ENCODE measurements at regions not wholly inside any gene's neighbourhood (a gene's known extent, or its start where the extent isn't known, plus 50 kb on each side); places are given as distances from the start of the nearest gene placed in this dataset.

- no peak for TF ChIP-seq CTCF (IDR thresholded peaks at IDR 0.05)
- TF ChIP-seq POLR2A (IDR thresholded peaks at IDR 0.05) = no peak
Observed at GRCh38 chr13:47875201-47875600, 125.9 kb downstream of the SUCLA2 start.
